ENCODE measurements at regions not wholly inside any gene's neighbourhood (a gene's known extent, or its start where the extent isn't known, plus 50 kb on each side); places are given as distances from the start of the nearest gene placed in this dataset.

GRCh38 chr10:105973902-105974301 is 1190.6 kb downstream of the SORCS1 start:
- no peaks in the 10 kb centered on the region for H3F3A ChIP-seq (ENCODE audit: insufficient read depth, low read length)
- DNase-seq = no peak
- no peaks in the 10 kb centered on the region for H4K20me1 ChIP-seq (ENCODE audit: insufficient read depth, low read length)
- H3K4me1 ChIP-seq (ENCODE audit: low read length) = no peaks in the 10 kb centered on the region
- H2AFZ ChIP-seq (ENCODE audit: low read length) = no peak overlapping the region
- no peaks in the 10 kb centered on the region for H3K27me3 ChIP-seq (replicated peaks; ENCODE audit: insufficient read depth, low read length)
- no peak overlapping the region for H3K27ac ChIP-seq (ENCODE audit: low read length)
- no peak for TF ChIP-seq EZH2phosphoT487 (IDR thresholded peaks at IDR 0.05; ENCODE audit: low read length)
- no peak for TF ChIP-seq EZH2 (optimal IDR thresholded peaks at IDR 0.05; ENCODE audit: low read depth, low read length)
- no peak for TF ChIP-seq CTCF (IDR thresholded peaks at IDR 0.05; ENCODE audit: low read length)
- no peaks in the 10 kb centered on the region for H3K9me2 ChIP-seq (replicated peaks; ENCODE audit: insufficient read depth, low read length)
- no peak overlapping the region for H3K4me2 ChIP-seq (ENCODE audit: low read depth, low read length)
- H3K79me2 ChIP-seq (ENCODE audit: low read length) = no peaks in the 10 kb centered on the region
- no peak overlapping the region for H3K4me3 ChIP-seq (ENCODE audit: low read length)
- H3K9ac ChIP-seq (ENCODE audit: low read length) = no peak overlapping the region
- H3K36me3 ChIP-seq (replicated peaks; ENCODE audit: insufficient read depth, low read length) = no peaks in the 10 kb centered on the region
- no peaks in the 10 kb centered on the region for H3K9me3 ChIP-seq (replicated peaks; ENCODE audit: insufficient read depth, low read length)

GRCh38 chr10:105973360-105973759 is 1191.1 kb downstream of the SORCS1 start:
- Histone ChIP-seq H3K4me3 (ENCODE audit: low read length) (no peak overlapping the region), H3K27me3 (replicated peaks; ENCODE audit: insufficient read depth, low read length) (no peaks in the 10 kb centered on the region), H3K4me2 (ENCODE audit: low read depth, low read length) (no peak overlapping the region), H3K9me3 (replicated peaks; ENCODE audit: insufficient read depth, low read length) (no peaks in the 10 kb centered on the region), H3K79me2 (ENCODE audit: low read length) (no peaks in the 10 kb centered on the region), H3K36me3 (replicated peaks; ENCODE audit: insufficient read depth, low read length) (no peaks in the 10 kb centered on the region), H3K27ac (ENCODE audit: low read length) (no peak overlapping the region), H3K4me1 (ENCODE audit: low read length) (no peaks in the 10 kb centered on the region), H3K9me2 (replicated peaks; ENCODE audit: insufficient read depth, low read length) (no peaks in the 10 kb centered on the region), H4K20me1 (ENCODE audit: insufficient read depth, low read length) (no peaks in the 10 kb centered on the region), H3K9ac (ENCODE audit: low read length) (no peak overlapping the region), H3F3A (ENCODE audit: insufficient read depth, low read length) (no peaks in the 10 kb centered on the region), H2AFZ (ENCODE audit: low read length) (no peak overlapping the region)
- no peak for TF ChIP-seq EZH2phosphoT487 (IDR thresholded peaks at IDR 0.05; ENCODE audit: low read length)
- no peak for TF ChIP-seq EZH2 (optimal IDR thresholded peaks at IDR 0.05; ENCODE audit: low read depth, low read length)
- TF ChIP-seq CTCF (IDR thresholded peaks at IDR 0.05; ENCODE audit: low read length) = no peak
- DNase-seq = no peak

- Histone ChIP-seq H3K4me1 (ENCODE audit: low read length) (no peaks in the 10 kb centered on the region), H2AFZ (ENCODE audit: low read length) (no peak overlapping the region), H3K4me3 (ENCODE audit: low read length) (no peak overlapping the region), H3K27ac (ENCODE audit: low read length) (no peak overlapping the region), H3K4me2 (ENCODE audit: low read depth, low read length) (no peak overlapping the region), H3K36me3 (replicated peaks; ENCODE audit: insufficient read depth, low read length) (no peaks in the 10 kb centered on the region), H4K20me1 (ENCODE audit: insufficient read depth, low read length) (no peaks in the 10 kb centered on the region), H3K27me3 (replicated peaks; ENCODE audit: insufficient read depth, low read length) (no peaks in the 10 kb centered on the region), H3K79me2 (ENCODE audit: low read length) (no peaks in the 10 kb centered on the region), H3K9ac (ENCODE audit: low read length) (no peak overlapping the region), H3K9me3 (replicated peaks; ENCODE audit: insufficient read depth, low read length) (no peaks in the 10 kb centered on the region), H3F3A (ENCODE audit: insufficient read depth, low read length) (no peaks in the 10 kb centered on the region), H3K9me2 (replicated peaks; ENCODE audit: insufficient read depth, low read length) (no peaks in the 10 kb centered on the region)
- TF ChIP-seq CTCF (IDR thresholded peaks at IDR 0.05; ENCODE audit: low read length) (no peak), EZH2phosphoT487 (IDR thresholded peaks at IDR 0.05; ENCODE audit: low read length) (no peak), EZH2 (optimal IDR thresholded peaks at IDR 0.05; ENCODE audit: low read depth, low read length) (no peak)
- no peak for DNase-seq
Measured at GRCh38 chr10:105971460-105971859, 1193.0 kb downstream of the SORCS1 start.

Measured in MM.1S (cell line).